Eye (tissue), 1 donor: ENCODE measurements at regions not wholly inside any gene's neighbourhood (a gene's known extent, or its start where the extent isn't known, plus 50 kb on each side); places are given as distances from the start of the nearest gene placed in this dataset.

ENCODE experiments used
- DNase-seq: peaks from one replicate; pipeline ENCODE4 v3.0.0-alpha.2; 2015

DNA sequence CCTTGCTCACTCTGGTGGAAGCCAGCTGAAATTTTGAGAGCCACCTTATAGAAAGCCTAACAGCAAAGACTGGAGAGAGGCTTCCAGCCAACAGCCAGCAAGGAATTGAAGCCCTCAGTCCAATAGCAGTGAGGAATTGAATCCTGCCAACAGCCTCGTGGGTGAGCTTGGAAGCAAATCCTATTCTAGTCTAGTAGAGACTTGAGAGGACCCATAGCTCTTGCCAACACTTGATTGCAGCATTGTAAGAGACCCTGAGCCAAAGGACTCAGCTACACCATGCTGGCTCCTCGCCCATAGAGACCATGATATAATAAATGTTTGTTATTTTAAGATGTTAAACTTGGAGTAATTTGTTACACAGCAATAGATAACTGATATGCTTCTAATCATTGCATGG lies 403.0 kb upstream of the TNP1 start:
- DNase-seq: peak; percentile 43

DNA sequence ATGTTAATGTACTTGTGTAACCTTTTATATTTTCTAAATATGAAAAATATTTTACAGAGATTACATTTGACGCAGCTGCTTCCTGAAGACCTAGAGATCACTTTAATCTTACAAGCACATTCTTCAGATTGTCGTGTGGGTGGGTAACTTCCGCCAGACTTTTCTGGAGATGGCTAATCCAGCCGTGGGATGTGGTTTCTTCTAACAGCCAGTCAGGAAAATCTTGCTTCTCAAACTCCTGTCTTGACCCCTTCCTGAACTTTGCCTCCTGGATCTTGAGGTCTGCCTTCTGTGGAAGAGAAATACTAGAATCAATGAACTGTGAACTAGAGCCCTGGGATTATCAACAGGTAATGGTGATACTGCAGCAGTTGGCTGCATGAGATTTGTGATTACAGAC lies 401.6 kb upstream of the TNP1 start:
- no peak for DNase-seq

DNA sequence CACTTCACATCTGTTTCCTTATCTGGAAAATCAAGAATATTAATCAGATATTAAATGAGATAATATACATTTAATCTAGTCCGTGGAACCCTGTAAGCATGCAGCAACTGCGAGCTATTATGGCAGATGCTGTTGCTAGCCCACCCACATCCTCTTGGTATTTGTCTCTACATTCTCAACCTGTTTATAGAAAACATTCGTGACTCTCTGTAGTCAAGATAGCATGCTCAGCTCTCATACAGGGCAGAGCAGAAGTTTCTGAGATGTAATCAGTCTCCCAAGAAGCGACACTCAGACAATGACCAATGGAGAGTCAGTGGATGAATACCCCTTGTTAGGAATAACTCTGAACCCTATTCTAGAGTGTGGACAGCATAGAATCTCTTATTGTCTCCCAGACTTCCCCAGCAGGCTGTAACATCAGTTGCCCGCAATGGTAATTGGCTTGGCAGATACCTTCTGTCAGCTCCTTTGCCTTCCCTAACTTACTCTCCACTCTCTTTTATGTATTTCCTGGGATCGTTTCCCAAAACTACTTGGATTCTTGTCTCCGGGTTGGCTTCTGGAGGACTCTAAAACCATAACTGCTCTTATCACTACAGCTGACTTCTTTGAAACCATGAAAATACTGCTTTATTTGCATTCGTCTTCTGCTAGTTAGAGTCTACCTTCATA lies 400.7 kb upstream of the TNP1 start:
- no peak for DNase-seq

DNA sequence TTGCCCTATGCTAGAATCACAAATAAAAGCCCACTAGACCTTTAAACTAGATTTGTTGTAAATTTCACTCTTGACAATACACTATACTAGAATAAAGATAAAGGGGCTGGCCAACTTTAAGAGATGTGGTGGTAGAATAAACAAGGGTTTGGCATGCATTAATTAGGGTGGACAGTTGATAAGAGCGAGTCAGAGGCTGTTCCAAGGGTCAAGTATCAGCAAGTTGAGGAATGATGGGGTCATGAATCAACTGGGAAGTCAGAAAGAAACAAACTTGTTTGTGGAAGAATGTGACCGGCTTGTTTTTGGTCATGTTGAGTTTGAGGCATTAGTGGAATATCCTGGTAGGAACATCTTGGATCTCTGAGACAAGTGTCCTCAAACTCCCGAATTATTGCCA lies 398.3 kb upstream of the TNP1 start:
- DNase-seq: no peak

DNA sequence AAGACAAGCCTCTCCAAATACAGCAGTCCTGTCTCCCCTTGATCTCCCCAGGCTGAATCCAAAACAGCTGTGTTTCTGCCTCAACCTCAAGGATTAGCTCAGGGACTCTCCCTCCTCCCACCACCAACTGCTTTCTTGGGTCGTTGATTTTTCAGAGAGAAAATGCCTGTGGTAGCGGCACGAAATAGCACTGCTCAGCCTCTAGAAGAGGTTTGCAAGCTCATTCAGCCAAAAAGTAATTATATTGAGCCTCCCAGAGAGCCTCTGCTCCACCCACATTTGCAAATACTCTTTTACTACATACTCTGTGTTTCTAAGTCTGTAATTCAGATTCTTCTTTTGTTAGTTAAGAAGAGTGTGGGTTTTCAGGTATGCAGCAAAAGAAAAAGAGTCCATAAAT lies 396.4 kb upstream of the TNP1 start:
- DNase-seq: peak; percentile 77

DNA sequence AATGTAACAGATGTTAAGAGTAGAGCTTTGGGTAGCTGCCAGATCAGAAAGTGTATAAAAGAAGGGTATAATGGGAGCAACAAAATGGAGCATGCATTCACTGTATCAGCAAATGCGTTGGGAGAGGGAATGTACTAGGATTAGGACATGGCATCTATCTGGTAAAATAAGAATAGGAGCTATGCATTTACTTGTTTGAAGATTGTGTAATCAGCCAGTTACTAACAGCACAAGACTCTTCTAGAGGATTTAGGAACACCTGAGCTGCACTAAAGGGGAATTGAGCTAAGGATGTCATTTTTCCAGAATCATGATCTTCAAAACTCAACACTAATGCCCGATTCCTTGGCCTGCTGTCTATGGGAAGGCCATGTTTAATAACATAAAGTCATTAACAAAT lies 394.2 kb upstream of the TNP1 start:
- no peak for DNase-seq

DNA sequence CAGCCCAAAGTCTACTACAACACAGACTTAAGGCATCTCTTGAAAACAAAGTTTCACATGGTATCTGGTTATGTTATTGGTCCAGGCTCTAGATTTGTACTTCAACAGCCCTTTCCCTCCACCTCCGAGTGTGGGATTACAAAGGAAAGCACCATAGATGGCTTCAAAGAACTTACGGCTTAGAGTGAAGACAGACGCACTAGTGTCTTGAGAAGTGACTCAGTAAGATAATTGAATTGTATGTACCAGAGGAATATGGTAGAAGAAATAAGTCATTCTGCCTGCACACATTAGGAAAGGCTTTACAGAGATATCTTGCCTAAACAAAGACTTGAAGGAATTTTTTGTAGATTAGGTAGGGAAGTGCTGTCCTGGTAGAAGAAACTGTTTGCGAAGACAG lies 392.3 kb upstream of the TNP1 start:
- no peak for DNase-seq

DNA sequence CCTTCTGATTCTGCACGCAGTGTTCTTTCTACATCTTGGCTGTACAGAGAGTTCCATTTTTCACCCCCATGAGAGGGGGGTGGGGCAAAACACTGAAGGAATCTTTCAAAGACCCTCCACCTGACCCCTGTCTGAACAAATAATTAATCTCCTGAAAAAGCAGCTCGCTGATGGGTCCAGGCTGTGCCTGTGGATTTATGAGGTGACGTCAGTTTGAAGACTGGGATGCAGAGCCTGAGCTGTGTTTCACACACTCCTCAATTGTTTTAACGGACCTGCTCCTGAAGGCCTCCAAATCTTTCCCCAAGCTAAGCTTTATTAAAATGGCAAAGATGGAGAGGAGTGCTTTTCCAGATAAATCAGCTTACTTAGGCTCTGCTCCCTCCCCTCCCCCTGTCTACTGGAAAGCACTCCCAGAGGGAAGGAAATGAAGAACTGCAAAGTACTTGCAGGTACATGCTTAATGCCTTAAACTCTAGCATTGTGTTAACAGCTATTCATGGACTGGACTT lies 390.2 kb upstream of the TNP1 start:
- DNase-seq: peak; percentile 84

DNA sequence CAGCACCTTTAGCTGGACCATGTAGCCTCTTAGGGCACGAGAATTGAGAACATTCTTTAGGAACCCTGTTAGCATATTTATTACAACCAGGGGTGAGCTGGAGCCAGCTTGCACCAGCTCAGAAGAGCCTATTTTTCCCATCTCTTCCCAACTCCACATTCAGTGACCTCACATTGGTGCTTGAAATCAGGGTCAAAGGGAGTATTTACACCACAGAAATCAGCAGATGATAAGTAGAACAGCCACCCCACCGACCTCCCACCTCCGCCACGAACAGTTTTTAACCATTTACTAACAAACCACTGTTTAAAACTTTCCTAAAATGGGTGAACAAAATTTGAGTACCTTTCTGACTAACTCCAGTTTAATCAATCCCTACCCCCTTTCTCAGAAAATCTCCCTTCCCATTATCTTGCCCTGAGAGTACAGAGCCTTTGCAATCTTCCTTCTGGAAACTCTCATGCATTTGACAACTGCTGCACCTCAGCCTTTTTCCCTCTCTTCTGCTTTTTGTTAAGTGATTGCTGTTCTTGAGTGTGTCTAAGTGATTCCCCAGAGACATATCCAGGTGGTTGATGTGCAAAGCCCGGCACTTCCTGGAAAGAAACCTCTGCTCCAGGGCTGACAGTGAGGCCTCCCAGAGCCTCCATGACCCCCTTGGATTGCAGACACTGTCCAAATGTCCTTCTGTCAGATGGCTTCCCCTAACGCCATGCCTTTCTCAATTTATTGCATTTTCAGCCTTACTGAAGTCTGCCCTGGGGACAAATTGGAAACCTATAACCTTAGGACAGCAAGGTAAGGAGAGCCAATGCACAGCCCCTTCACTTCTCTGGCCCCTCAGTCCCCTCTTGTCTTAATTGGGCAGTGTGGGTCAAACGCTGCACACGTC lies 389.5 kb upstream of the TNP1 start:
- DNase-seq: peak; percentile 26

DNA sequence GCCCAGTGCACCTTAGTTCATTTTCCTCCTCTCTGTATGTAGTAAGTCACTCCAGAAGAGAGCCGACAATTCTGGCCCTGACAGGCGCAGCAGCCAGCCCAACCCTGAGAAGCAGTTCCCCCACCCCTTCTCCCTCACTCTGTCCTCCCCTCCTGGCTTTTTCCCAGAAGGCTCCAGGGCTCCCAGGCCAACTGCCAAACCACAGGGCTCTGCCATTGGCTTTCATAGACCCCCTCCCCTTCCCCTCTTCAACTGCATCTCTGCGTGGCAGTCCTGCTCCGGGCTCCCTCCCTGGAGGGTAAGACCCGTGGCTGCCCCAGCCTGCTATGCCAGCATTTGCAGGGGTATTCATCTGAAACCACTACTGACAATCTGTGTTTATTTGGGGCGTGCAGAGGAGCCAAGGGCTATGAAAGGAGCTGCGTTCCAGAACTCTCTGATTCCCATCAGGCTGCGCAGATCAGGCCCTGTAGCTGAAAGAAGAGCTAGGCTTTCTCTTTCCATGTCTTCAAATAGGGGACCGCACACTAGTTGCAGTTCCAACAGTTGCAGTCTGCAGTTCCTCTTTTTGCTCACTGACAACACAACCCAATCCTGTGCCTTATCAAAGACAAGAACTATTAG lies 388.6 kb upstream of the TNP1 start:
- DNase-seq: peak; percentile 94

DNA sequence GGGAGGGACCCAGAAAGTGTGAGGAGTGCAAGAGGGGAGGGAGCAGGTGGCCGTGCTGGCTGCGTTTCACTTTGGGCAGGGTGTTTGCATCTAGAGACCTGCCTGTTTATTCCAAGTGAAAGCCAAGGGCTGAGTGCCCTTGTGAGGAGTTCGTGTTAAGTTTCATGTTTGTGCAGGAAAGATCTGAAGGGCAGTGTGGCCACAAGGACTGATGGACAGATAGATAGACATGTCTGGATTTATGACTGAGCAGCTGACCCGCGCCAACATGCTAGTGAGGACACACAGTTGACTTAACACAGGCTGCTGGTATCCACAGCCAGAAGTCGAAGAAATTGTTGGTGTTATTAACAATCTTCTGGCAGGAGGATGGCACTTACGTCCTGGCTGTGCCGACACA lies 387.6 kb upstream of the TNP1 start:
- DNase-seq: no peak

DNA sequence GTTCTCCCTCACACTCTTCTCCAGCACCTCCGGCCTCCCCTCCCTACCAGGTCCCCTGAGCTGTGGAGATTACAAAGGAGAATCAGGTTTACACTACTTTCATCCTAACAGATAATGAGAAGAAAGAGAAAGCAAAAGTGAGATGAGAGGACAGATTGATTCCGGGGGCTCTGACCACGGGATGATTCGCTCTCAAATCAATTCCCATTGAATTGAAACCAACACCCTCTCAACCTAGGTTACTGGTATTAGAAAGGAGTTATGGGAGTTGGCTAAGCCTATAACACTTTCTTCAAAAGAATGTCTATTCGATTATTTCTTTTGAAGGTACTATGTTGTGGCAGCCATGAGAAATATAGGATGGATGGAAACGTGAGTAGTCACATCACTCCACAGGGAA lies 386.2 kb upstream of the TNP1 start:
- DNase-seq: no peak

DNA sequence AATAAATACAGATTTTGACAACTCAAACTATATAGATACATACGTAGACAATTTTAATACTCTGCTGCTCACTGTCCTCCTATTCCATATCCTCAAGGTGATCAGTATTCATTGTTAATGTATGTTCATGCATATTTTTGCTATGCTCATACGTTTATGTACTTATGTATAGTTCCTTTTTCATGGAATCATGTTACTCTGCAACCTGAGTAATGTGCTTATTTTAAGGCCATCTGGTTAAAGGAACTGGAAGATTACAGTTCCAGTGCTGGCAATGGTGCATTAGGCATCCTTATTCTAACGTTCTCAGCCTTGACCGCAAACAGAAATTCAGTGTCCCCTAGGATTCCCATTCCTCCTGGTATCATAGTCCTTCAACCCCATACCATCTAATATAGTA lies 385.0 kb upstream of the TNP1 start:
- DNase-seq: no peak

DNA sequence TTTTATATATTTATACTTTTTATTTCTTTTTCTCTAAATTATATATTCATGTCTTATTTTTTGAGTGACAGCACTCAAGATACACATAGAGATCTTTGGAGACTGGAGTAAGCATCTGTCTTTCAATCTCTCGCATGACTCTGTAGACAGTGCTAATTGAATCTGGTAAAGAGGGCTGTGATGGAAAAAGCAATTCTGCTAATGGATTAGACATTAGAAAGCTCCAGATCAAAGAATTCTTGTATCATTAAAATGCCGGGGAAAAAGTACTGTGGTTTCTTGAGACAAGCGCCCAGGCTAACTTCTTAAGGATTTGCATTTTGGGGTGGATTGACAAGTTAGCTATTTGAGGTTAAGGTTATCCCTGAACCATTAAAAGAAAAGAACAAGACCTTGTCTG lies 383.1 kb upstream of the TNP1 start:
- DNase-seq: peak; percentile 17

DNA sequence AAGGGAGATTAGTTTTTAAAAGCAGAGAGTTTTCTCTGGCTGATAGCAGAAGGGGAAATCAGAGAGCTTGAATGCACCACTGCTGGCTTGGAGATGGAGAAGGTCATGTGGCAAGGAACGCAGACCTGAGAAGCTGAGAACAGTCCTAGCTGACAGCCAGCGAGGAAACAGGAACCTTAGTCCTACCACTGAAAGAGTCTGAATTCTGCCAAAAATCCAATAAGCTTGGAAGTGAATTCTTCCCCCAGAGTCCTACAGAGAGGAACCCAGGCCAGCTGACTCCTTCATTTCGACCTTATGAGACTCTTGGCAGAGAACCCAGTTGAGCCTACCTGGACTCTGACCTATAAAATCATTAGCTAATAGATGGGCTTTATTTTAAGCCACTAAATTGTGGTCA lies 371.9 kb upstream of the TNP1 start:
- no peak for DNase-seq

DNA sequence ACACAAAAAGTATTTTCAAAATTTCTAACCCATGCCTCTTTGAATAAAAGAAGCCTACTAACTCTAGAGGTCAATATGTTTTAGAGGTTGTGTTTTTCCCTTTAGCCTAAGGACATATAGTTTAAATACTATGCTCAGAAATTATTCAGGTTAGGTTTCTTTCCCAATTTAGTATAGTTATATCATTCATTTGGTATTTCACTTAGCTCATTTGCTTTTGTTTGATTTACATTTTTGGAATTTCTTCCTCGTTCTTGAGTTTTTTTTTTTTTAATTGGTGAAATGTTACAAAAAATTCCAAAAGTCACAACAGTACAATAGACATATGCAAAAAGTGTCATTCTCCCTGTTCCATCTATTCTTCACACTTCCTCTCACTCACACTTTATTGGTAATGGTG lies 371.3 kb upstream of the TNP1 start:
- no peak for DNase-seq

DNA sequence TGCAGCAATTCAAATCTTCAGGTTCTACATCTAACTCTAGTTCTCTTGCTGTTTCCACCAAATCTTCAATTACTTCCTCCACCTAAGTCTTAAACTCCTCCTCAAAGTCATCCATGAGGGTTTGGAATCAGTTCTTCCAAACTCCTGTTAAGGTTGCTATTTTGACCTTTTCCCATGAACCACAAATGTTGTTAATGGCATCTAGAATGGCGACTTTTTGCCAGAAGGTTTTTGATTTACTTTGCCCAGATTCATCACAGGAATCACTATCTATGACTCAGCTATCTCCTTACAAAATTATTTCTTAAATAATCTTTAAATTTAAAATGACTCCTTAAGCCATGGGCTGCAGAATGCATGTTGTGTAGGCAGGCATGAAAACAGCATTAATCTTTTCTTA lies 368.9 kb upstream of the TNP1 start:
- DNase-seq: no peak

DNA sequence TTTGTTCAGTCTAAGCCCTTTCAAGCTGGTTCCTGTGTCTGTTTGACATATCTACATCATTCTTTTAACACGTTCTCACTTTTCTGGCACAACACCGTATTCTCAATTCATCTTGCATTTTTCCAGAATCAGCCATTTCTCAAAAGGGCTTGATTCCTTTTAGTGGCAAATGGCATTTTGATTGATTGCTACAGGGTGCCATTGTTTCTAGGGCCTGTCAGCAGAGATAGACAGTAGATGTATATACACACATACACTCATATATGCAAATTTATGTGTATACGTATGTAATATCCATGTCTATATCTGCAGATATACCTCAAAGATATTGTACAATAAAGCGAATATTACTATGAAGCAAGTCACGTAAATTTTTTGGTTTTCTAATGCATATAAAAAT lies 367.9 kb upstream of the TNP1 start:
- no peak for DNase-seq

DNA sequence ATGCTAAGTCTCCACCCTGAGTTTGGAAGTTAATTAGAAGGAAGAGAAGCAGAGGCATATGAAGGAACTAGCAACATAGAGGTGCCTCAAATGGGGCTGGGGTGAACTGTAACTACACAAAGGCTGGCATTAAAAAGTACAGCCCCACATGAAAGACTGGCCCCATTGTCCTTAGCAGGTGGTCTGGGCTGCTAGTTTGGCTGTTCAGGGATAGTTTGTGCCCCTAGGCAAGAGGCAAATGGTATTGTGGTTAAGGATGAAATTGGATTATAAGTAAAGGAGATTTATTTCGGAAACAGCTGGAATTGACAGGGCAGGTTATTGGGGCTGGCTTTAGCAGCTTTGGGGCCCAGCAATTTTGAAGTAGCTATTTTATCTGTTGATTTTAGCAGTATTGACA lies 365.7 kb upstream of the TNP1 start:
- DNase-seq: no peak

DNA sequence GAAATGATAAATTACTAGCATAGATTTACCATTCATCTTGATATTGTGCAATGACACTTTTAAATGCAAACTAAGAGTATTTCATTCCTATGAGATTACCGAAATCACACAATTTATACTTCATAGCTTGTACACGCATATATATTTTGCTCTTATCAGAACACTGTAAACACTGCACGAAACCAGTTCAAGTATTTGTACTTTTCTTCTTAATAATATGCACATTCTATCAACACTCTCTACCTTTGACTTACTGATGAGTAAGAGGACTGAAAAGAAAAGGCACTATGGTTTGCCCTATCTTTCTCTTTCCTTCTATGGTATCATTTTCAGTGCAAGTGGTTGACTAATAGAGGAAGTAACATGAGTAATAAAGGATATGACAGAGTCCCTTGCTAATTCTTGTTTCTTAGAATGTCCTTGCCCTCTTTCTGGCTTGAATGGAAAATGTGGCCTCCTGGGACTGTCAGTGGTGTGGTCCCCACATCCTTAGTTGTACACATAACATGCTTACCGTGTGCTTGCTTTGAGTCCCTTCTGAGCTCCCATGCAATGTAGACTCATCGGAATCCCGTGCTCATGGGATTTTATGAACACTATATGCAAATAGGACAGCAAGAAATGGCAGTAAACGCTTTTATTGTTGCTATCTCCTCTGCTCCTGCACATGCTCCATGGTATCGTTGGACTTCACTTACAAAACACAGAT lies 363.5 kb upstream of the TNP1 start:
- no peak for DNase-seq

DNA sequence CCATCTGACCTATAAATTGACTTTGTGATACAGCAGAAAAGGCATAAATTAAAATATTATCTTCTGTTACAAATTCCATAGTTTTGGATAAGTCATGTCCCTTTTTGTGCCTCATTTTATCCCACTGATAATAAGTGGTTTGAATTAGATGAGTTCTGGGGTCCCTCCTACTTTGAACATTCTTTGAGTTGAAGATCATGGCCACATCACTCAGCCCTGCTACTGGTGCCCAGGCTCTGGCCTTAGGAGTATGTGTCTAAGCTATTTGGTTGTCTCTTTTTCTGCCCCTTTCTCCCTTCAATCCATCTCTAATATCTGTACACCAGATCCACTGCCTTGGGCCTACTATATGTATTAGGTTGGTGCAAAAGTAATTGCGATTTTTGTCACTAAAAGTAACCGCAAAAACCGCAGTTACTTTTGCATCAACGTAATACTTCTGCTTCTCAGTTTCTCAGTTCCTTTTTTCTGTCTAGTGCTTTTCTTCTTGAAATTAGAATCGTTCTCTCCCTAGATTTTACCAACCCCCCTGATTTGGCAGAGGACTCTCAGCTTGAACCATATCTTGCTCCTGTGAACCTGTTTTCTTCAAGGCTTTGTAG lies 362.5 kb upstream of the TNP1 start:
- no peak for DNase-seq

DNA sequence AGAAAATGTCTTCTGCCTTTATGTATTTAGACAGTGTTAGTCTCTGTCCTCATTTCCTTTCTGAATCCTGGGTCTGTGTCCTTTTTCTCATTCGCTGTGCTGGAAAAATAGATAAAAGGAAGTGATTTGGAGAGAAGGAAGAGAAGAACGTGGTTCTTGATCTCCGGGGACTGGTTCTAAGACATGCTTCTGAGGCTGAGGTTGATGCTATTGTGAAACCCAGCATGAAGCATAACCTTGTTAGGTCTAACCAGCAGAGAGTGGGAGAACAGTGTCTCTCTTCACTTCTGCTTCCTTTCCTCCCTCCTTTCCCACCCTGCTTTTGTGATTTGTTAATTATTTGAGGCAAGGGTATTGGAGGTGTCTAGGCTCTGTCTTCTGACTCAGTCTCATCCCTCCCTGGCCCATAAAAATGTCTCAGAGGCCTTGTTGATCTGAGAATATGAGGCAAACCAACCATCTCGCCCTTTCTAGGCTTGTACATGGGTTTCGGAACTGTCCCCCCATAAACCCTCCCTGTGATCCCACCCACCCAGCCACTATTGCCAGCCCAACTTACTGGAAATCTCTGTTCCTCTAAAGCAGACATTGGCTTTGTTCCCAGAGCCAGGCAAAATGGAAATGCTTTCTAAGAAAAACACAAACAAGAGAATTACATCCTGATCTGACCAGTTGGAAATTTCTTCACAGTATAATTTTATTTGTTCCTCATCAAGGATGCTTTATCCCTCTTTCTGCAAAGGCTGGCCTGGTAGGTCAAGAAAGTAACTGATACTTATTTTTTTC lies 360.6 kb upstream of the TNP1 start:
- no peak for DNase-seq
